SH-SY5Y (cell line): ENCODE measurements at regions not wholly inside any gene's neighbourhood (a gene's known extent, or its start where the extent isn't known, plus 50 kb on each side); places are given as distances from the start of the nearest gene placed in this dataset.

Experiments used
- GATA2 ChIP-seq: IDR thresholded peaks from 2 replicates; pipeline ENCODE4 v1.6.1; 2011; ENCODE audit warnings: mild to moderate bottlenecking, low read depth, low read length
- GATA3 ChIP-seq: IDR thresholded peaks from 2 replicates; pipeline ENCODE4 v1.6.1; 2011; ENCODE audit warnings: low read depth, mild to moderate bottlenecking, low read length, moderate library complexity

DNA sequence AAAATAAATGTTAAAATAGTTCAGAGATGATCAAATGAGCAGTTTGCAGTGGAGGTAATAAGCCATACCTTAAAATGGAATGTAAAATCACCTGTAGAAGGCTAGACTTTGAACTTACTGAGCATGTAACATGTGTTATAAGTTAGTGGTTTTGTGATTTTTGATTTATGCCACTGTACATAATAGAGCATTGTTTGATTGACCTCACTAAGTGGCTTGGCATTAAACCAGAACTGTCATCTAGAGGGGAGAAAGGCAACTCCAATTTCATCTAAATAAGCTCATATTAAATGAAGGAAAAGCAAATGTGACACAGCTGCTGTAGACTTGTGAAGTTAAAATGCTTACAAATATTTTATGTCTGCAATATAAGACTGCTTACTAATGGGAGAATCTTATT lies 387.9 kb downstream of the ZIC1 start:
- no peak for TF ChIP-seq GATA3
- TF ChIP-seq GATA2: no peak
